NB4 (cell line): ENCODE measurements at regions not wholly inside any gene's neighbourhood (a gene's known extent, or its start where the extent isn't known, plus 50 kb on each side); places are given as distances from the start of the nearest gene placed in this dataset.

Experiments
- POLR2A ChIP-seq: IDR thresholded peaks from 2 replicates; pipeline ENCODE4 v1.6.1; 2011; ENCODE audit warnings: mild to moderate bottlenecking; ENCODE audit not compliant: insufficient read length; ENCODE audit errors: extremely low read depth
- TF ChIP-seq, protein P1 (sequence below): IDR thresholded peaks from one replicate; pipeline ENCODE4 v1.5.1; 2012; ENCODE audit warnings: low read depth, low read length

DNA sequence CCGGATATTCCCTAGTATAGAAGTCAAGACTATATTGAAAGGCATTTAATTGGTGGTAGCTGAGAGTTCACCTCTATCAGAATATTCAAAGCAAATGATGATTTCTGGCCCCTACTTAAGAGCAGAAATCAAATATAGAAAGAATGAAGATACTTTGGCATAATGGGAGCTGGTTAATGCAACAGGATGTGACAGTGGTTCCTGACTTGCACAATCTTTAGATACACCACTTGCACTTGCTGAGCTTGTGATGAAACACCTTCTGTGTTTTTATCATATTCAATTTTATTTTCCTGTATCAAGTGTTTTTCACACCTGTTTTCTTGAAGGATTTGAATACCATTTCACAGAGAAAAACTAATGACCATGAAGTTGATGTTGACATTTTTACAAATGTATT, 124.1 kb upstream of the CDH19 start:
- TF ChIP-seq, protein P1, sequence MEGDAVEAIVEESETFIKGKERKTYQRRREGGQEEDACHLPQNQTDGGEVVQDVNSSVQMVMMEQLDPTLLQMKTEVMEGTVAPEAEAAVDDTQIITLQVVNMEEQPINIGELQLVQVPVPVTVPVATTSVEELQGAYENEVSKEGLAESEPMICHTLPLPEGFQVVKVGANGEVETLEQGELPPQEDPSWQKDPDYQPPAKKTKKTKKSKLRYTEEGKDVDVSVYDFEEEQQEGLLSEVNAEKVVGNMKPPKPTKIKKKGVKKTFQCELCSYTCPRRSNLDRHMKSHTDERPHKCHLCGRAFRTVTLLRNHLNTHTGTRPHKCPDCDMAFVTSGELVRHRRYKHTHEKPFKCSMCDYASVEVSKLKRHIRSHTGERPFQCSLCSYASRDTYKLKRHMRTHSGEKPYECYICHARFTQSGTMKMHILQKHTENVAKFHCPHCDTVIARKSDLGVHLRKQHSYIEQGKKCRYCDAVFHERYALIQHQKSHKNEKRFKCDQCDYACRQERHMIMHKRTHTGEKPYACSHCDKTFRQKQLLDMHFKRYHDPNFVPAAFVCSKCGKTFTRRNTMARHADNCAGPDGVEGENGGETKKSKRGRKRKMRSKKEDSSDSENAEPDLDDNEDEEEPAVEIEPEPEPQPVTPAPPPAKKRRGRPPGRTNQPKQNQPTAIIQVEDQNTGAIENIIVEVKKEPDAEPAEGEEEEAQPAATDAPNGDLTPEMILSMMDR, result no peak
- TF ChIP-seq POLR2A, result no peak
